ENCODE measurements at regions not wholly inside any gene's neighbourhood (a gene's known extent, or its start where the extent isn't known, plus 50 kb on each side); places are given as distances from the start of the nearest gene placed in this dataset.

GRCh38 chr2:228367356-228367755 lies 185.9 kb upstream of the SPHKAP start:
- no peak for TF ChIP-seq CTCF (IDR thresholded peaks at IDR 0.05)
- TF ChIP-seq EP300 (IDR thresholded peaks at IDR 0.05) = no peak
- TF ChIP-seq POLR2A (IDR thresholded peaks at IDR 0.05) = no peak
- TF ChIP-seq POLR2AphosphoS5 (IDR thresholded peaks at IDR 0.05) = no peak

Measured in sigmoid colon (tissue), 4 donors.